IPS DF 6.9 (cell line): ENCODE measurements at regions not wholly inside any gene's neighbourhood (a gene's known extent, or its start where the extent isn't known, plus 50 kb on each side); places are given as distances from the start of the nearest gene placed in this dataset.
"Not testable (repeated sequence)": the region's sequence is repeated elsewhere in the genome, so short reads cannot be mapped to it uniquely, and the experiment has no call there.

Source experiments
- DNase-seq: peaks from one replicate; pipeline ENCODE4 v3.0.0-alpha.2; 2013; ENCODE audit warnings: low read depth, low spot score
- H3K27ac ChIP-seq: one replicate; pipeline ENCODE4 v1.5.1; 2013; ENCODE audit warnings: low read length, control low read depth
- H3K27me3 ChIP-seq: 2 replicates; pipeline ENCODE4 v1.6.1; 2013; ENCODE audit warnings: mild to moderate bottlenecking, low read length; ENCODE audit not compliant: control insufficient read depth, insufficient read depth
- H3K36me3 ChIP-seq: 2 replicates; pipeline ENCODE4 v1.6.1; 2013; ENCODE audit warnings: low read length; ENCODE audit not compliant: control insufficient read depth, insufficient read depth
- H3K4me1 ChIP-seq: 2 replicates; pipeline ENCODE4 v1.6.1; 2013; ENCODE audit warnings: low read length; ENCODE audit not compliant: control insufficient read depth, insufficient read depth
- H3K4me3 ChIP-seq: 2 replicates; pipeline ENCODE4 v1.5.1; 2013; ENCODE audit warnings: mild to moderate bottlenecking, low read length
- H3K9me3 ChIP-seq: 2 replicates; pipeline ENCODE4 v1.6.1; 2013; ENCODE audit warnings: low read length, inconsistent platforms; ENCODE audit not compliant: control insufficient read depth, insufficient read depth
- WGBS: extraction: QIAGEN DNeasy Blood & Tissue Kit; methylation state at CpG from one replicate; pipeline ENCODE4 v1.1.7; 2013; ENCODE audit warnings: mixed read lengths, missing lambda C conversion rate; ENCODE audit not compliant: insufficient read length, insufficient coverage; 5-methylcytosine and 5-hydroxymethylcytosine counted together

DNA sequence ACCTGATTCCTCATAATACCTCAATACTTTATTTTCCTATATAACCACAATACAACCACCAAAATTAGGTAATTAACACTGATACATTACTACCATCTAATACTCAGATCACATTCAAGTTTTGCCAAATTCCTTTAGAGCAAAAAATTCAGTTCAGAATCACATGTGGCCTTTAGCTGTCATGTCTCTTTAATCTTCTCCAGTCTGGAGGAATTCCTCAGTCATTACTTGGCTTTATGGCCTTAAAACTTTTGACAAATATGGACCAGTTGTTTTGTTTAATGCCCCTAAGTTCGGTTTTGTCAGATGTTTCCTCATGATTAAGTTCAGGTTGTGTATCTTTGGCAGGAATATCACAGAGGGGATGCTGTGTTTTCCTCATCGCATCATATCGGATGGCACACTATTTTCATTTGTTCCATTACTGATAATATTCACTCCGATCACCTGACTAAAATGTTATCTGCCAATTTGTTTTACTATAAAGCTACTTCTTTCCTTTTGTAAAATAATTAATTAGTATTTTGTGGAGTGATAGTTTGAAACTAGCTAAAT, 51.2 kb upstream of the AKIRIN2 start:
- no peak overlapping the region for H3K4me3 ChIP-seq
- H3K27ac ChIP-seq: no peak overlapping the region
- H3K27me3 ChIP-seq: no peaks in the 10 kb centered on the region
- no peaks in the 10 kb centered on the region for H3K36me3 ChIP-seq
- no peaks in the 10 kb centered on the region for H3K9me3 ChIP-seq
- WGBS: no CpG with 5 or more reads among the region's 4 CpGs
- no peaks in the 10 kb centered on the region for H3K4me1 ChIP-seq
- DNase-seq: no peak

DNA sequence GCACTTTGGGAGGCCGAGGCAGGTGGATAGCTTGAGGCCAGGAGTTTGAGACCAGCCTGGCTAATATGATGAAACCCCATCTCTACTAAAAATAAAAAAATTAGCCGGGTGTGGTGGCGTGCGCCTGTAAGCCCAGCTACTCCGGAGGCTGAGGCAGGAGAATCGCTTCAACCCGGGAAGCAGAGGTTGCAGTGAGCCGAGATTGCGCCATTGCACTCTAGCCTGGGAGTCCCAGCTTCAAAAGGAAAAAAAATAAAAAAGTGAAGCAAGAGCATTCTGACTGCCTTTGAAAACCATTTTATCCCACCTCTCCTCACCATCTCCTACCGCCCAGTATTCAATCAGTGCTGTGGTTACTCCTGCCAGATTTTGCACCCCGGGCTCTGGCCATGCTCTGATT, 50.5 kb upstream of the AKIRIN2 start:
- H3K27me3 ChIP-seq, H3K36me3 ChIP-seq, H3K9me3 ChIP-seq, H3K4me3 ChIP-seq, H3K4me1 ChIP-seq, DNase-seq, H3K27ac ChIP-seq: not testable (repeated sequence)
- WGBS: no CpG with 5 or more reads among the region's 11 CpGs
